ENCODE measurements at regions not wholly inside any gene's neighbourhood (a gene's known extent, or its start where the extent isn't known, plus 50 kb on each side); places are given as distances from the start of the nearest gene placed in this dataset.

DNA sequence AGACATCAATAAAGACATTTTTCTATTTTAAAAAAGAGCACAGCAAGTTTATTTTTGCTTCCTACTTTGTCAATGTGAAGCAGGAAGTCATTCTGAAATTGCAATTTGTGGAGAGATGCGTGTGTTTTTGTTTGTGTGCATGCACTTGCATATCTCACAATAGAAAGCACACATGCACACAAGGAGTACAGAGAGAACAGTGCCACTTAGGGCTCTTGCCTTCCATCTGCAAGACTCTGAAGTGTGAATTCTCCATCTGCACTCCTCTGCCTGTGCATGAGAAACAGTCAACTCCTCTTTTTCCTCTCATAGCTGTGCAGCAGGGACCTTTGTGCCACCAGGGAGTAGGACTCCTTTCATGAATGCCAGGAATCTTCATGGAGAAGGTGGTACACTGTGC is 316.3 kb upstream of the CNR1 start (continued):
- TF ChIP-seq, protein P1, sequence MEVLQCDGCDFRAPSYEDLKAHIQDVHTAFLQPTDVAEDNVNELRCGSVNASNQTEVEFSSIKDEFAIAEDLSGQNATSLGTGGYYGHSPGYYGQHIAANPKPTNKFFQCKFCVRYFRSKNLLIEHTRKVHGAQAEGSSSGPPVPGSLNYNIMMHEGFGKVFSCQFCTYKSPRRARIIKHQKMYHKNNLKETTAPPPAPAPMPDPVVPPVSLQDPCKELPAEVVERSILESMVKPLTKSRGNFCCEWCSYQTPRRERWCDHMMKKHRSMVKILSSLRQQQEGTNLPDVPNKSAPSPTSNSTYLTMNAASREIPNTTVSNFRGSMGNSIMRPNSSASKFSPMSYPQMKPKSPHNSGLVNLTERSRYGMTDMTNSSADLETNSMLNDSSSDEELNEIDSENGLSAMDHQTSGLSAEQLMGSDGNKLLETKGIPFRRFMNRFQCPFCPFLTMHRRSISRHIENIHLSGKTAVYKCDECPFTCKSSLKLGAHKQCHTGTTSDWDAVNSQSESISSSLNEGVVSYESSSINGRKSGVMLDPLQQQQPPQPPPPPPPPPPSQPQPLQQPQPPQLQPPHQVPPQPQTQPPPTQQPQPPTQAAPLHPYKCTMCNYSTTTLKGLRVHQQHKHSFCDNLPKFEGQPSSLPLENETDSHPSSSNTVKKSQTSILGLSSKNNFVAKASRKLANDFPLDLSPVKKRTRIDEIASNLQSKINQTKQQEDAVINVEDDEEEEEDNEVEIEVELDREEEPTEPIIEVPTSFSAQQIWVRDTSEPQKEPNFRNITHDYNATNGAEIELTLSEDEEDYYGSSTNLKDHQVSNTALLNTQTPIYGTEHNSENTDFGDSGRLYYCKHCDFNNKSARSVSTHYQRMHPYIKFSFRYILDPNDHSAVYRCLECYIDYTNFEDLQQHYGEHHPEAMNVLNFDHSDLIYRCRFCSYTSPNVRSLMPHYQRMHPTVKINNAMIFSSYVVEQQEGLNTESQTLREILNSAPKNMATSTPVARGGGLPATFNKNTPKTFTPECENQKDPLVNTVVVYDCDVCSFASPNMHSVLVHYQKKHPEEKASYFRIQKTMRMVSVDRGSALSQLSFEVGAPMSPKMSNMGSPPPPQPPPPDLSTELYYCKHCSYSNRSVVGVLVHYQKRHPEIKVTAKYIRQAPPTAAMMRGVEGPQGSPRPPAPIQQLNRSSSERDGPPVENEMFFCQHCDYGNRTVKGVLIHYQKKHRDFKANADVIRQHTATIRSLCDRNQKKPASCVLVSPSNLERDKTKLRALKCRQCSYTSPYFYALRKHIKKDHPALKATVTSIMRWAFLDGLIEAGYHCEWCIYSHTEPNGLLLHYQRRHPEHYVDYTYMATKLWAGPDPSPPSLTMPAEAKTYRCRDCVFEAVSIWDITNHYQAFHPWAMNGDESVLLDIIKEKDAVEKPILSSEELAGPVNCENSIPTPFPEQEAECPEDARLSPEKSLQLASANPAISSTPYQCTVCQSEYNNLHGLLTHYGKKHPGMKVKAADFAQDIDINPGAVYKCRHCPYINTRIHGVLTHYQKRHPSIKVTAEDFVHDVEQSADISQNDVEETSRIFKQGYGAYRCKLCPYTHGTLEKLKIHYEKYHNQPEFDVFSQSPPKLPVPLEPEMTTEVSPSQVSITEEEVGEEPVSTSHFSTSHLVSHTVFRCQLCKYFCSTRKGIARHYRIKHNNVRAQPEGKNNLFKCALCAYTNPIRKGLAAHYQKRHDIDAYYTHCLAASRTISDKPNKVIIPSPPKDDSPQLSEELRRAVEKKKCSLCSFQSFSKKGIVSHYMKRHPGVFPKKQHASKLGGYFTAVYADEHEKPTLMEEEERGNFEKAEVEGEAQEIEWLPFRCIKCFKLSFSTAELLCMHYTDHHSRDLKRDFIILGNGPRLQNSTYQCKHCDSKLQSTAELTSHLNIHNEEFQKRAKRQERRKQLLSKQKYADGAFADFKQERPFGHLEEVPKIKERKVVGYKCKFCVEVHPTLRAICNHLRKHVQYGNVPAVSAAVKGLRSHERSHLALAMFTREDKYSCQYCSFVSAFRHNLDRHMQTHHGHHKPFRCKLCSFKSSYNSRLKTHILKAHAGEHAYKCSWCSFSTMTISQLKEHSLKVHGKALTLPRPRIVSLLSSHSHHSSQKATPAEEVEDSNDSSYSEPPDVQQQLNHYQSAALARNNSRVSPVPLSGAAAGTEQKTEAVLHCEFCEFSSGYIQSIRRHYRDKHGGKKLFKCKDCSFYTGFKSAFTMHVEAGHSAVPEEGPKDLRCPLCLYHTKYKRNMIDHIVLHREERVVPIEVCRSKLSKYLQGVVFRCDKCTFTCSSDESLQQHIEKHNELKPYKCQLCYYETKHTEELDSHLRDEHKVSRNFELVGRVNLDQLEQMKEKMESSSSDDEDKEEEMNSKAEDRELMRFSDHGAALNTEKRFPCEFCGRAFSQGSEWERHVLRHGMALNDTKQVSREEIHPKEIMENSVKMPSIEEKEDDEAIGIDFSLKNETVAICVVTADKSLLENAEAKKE (CRISPR knock-in tag; IDR thresholded peaks at IDR 0.05) = no peak
- TF ChIP-seq ZNF114 (CRISPR knock-in tag; IDR thresholded peaks at IDR 0.05) (no peak), EZH2 (IDR thresholded peaks at IDR 0.05; ENCODE audit: low read depth, unreplicated experiment) (no peak)

- no peak for ATAC-seq
- Mint-ChIP-seq H3K27ac (no peak overlapping the region), H3K9me3 (peaks cover 45% of the 10 kb centered on the region), H3K36me3 (ENCODE audit: low read depth) (peaks cover 19% of the 10 kb centered on the region), H3K27me3 (ENCODE audit: insufficient read depth, low read depth, poor library complexity) (peaks cover 3% of the 10 kb centered on the region), H3K4me3 (no peak overlapping the region), H3K4me1 (no peaks in the 10 kb centered on the region; the same call in 2 of the 3 replicates)
- TF ChIP-seq JUNB (IDR thresholded peaks at IDR 0.05; ENCODE audit: unreplicated experiment) (no peak), EZH2phosphoT487 (IDR thresholded peaks at IDR 0.05; ENCODE audit: unreplicated experiment) (no peak), NANOG (IDR thresholded peaks at IDR 0.05; ENCODE audit: borderline replicate concordance) (no peak), STAT1 (IDR thresholded peaks at IDR 0.05; ENCODE audit: unreplicated experiment) (no peak), POLR2AphosphoS5 (IDR thresholded peaks at IDR 0.05; ENCODE audit: low read depth) (no peak), CREB1 (CRISPR knock-in tag; IDR thresholded peaks at IDR 0.05; ENCODE audit: low read depth) (no peak)
- TF ChIP-seq, protein P2, sequence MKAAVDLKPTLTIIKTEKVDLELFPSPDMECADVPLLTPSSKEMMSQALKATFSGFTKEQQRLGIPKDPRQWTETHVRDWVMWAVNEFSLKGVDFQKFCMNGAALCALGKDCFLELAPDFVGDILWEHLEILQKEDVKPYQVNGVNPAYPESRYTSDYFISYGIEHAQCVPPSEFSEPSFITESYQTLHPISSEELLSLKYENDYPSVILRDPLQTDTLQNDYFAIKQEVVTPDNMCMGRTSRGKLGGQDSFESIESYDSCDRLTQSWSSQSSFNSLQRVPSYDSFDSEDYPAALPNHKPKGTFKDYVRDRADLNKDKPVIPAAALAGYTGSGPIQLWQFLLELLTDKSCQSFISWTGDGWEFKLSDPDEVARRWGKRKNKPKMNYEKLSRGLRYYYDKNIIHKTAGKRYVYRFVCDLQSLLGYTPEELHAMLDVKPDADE (IDR thresholded peaks at IDR 0.05) = no peak
- Histone ChIP-seq H3K4me3 (no peak overlapping the region), H4K20me1 (replicated peaks; ENCODE audit: insufficient read depth) (no peaks in the 10 kb centered on the region), H3K4me1 (ENCODE audit: insufficient read depth) (no peaks in the 10 kb centered on the region), H2AFZ (no peak overlapping the region), H3F3A (replicated peaks; ENCODE audit: low read depth) (no peaks in the 10 kb centered on the region), H3K27me3 (ENCODE audit: insufficient read depth) (no peaks in the 10 kb centered on the region), H3K4me2 (no peak overlapping the region), H3K36me3 (ENCODE audit: insufficient read depth) (peaks cover 5% of the 10 kb centered on the region), H3K27ac (ENCODE audit: low read depth) (no peak overlapping the region), H3K79me2 (replicated peaks; ENCODE audit: insufficient read depth) (no peaks in the 10 kb centered on the region), H3K9me2 (ENCODE audit: insufficient read depth) (no peaks in the 10 kb centered on the region)
- DNase-seq (ENCODE audit: low spot score) = no peak
Measured at GRCh38 chr6:88481519-88481918, 315.4 kb upstream of the CNR1 start.
